Activated T-cell treated with anti-CD3 and anti-CD28 coated beads, Interleukin-2, amount 50 U/mL, for 72 hours (primary cell): ENCODE measurements at regions not wholly inside any gene's neighbourhood (a gene's known extent, or its start where the extent isn't known, plus 50 kb on each side); places are given as distances from the start of the nearest gene placed in this dataset.

Source experiments
- ATAC-seq, 2 donors: fragments of 150-1000 bp; cut with Tn5 transposase; replicated peaks in 1 of 2; 2 replicates each; pipeline ENCODE4 v1.10.0; 2021; ENCODE audit warnings: moderate library complexity in 2 of 2, mild to moderate bottlenecking in 1 of 2
- DNase-seq, 2 donors: peaks; one replicate each; pipeline ENCODE4 v3.0.0; 2021 to 2022; ENCODE audit warnings: mixed read lengths in 1 of 2
- H3K27ac Mint-ChIP-seq: one replicate; pipeline ENCODE4 v1.8.0; 2022; ENCODE audit warnings: mild to moderate bottlenecking, moderate library complexity, mixed read lengths
- H3K27me3 Mint-ChIP-seq: one replicate; pipeline ENCODE4 v1.8.0; 2022; ENCODE audit warnings: low read depth, mixed read lengths
- H3K36me3 Mint-ChIP-seq, 2 donors: one replicate each; pipeline ENCODE4 v1.8.0; 2022; ENCODE audit warnings: mixed read lengths in 2 of 2, mild to moderate bottlenecking in 1 of 2; ENCODE audit not compliant: insufficient read depth in 2 of 2
- H3K4me1 Mint-ChIP-seq: one replicate; pipeline ENCODE4 v1.8.0; 2022; ENCODE audit warnings: low read depth, mixed read lengths
- H3K4me3 Mint-ChIP-seq, 2 donors: one replicate each; pipeline ENCODE4 v1.8.0; 2022; ENCODE audit warnings: mild to moderate bottlenecking in 2 of 2, mixed read lengths in 2 of 2, moderate library complexity in 2 of 2
- H3K9me3 Mint-ChIP-seq, 2 donors: one replicate each; pipeline ENCODE4 v1.8.0; 2022; ENCODE audit warnings: mixed read lengths in 2 of 2

- peak overlapping the region; percentile 61 to 81 for H3K4me3 Mint-ChIP-seq
- H3K4me1 Mint-ChIP-seq: peaks cover 22% of the 10 kb centered on the region
- H3K27ac Mint-ChIP-seq: no peak overlapping the region
- H3K36me3 Mint-ChIP-seq: peaks cover 0 to 2% of the 10 kb centered on the region in 2 donors
- no peaks in the 10 kb centered on the region for H3K9me3 Mint-ChIP-seq
- ATAC-seq (peak; percentile 25 to 37), DNase-seq (no peak)
- H3K27me3 Mint-ChIP-seq: peaks cover 69% of the 10 kb centered on the region
Observed at GRCh38 chr14:106200541-106201315, 674.3 kb downstream of the TMEM121 start.

- no peak for ATAC-seq
- H3K4me1 Mint-ChIP-seq: peaks cover 19% of the 10 kb centered on the region
- H3K36me3 Mint-ChIP-seq: peaks cover 0 to 2% of the 10 kb centered on the region in 2 donors
- DNase-seq: no peak
- peak overlapping the region in 1 of 2 donors; percentile 61 for H3K4me3 Mint-ChIP-seq
- H3K27me3 Mint-ChIP-seq: peaks cover 72% of the 10 kb centered on the region
- no peak overlapping the region for H3K27ac Mint-ChIP-seq
- H3K9me3 Mint-ChIP-seq: no peaks in the 10 kb centered on the region
Observed at GRCh38 chr14:106201376-106201775, 675.0 kb downstream of the TMEM121 start.

DNA sequence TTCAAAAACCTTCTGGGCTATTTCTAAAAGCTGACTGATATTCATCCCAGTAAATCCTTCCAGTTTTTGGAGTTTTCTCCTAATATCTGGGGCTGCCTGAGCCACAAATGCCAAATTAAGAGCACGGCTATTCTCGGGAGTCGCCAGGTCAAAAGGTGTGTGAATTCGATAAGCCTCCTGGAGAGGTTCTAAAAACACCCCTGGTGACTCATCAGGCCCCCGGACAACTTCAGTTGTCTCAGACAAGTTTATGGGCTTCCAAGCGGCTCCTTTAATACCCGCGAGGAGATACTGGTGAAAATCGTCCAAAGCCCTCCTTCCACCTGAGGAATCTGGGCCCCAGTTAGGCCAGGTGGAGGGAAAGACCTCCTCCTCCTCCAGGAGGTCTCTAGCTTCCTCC is 677.1 kb downstream of the TMEM121 start:
- no peak overlapping the region for H3K4me3 Mint-ChIP-seq
- ATAC-seq: no peak
- H3K27me3 Mint-ChIP-seq: peaks cover 65% of the 10 kb centered on the region
- no peaks in the 10 kb centered on the region for H3K9me3 Mint-ChIP-seq
- peaks cover 0 to 2% of the 10 kb centered on the region in 2 donors for H3K36me3 Mint-ChIP-seq
- no peak overlapping the region for H3K27ac Mint-ChIP-seq
- no peak for DNase-seq
- peaks cover 19% of the 10 kb centered on the region for H3K4me1 Mint-ChIP-seq

GRCh38 chr14:106204063-106204462 is 677.7 kb downstream of the TMEM121 start:
- Mint-ChIP-seq H3K36me3 (peaks cover 0 to 2% of the 10 kb centered on the region in 2 donors), H3K4me3 (no peak overlapping the region), H3K27ac (no peak overlapping the region), H3K4me1 (peaks cover 19% of the 10 kb centered on the region), H3K27me3 (peaks cover 65% of the 10 kb centered on the region), H3K9me3 (no peaks in the 10 kb centered on the region)
- ATAC-seq (no peak), DNase-seq (no peak)

DNA sequence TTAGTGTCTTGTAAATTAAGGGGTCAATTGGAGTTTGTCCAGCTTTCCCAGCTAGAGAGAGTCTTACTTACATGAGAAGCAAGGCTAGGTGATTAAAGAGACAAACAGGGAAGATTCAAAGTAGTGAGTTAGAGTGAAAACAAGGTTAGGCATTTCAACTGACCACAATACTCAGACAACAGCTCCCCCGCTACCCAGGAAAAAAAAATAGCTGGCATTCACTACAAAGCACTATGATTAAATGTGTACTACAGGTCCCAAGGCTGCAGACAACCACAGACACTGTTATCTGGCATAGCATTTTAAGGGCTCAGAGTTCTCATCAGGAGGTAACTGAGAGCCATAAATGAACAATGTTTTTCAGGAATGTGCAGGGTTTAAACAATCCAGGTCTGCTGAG is 680.9 kb downstream of the TMEM121 start:
- no peak for DNase-seq
- H3K27ac Mint-ChIP-seq: no peak overlapping the region
- no peaks in the 10 kb centered on the region for H3K36me3 Mint-ChIP-seq
- H3K4me3 Mint-ChIP-seq: no peak overlapping the region
- H3K27me3 Mint-ChIP-seq: peaks cover 42% of the 10 kb centered on the region
- no peaks in the 10 kb centered on the region for H3K9me3 Mint-ChIP-seq
- H3K4me1 Mint-ChIP-seq: peaks cover 26% of the 10 kb centered on the region
- ATAC-seq: peak; percentile 56 to 59

GRCh38 chr14:106208794-106209193 is 682.4 kb downstream of the TMEM121 start:
- peaks cover 36% of the 10 kb centered on the region for H3K27me3 Mint-ChIP-seq
- no peaks in the 10 kb centered on the region for H3K9me3 Mint-ChIP-seq
- no peak overlapping the region for H3K27ac Mint-ChIP-seq
- H3K4me3 Mint-ChIP-seq: no peak overlapping the region
- DNase-seq (no peak), ATAC-seq (no peak)
- H3K4me1 Mint-ChIP-seq: peaks cover 26% of the 10 kb centered on the region
- H3K36me3 Mint-ChIP-seq: no peaks in the 10 kb centered on the region

GRCh38 chr14:106209755-106210154 is 683.4 kb downstream of the TMEM121 start:
- ATAC-seq (peak; percentile 70 to 83), DNase-seq (peak in 1 of 2 donors; percentile 35)
- peaks cover 28% of the 10 kb centered on the region for H3K27me3 Mint-ChIP-seq
- peak overlapping the region; percentile 6 to 53 for H3K4me3 Mint-ChIP-seq
- H3K4me1 Mint-ChIP-seq: peaks cover 26% of the 10 kb centered on the region
- H3K9me3 Mint-ChIP-seq: no peaks in the 10 kb centered on the region
- no peaks in the 10 kb centered on the region for H3K36me3 Mint-ChIP-seq
- H3K27ac Mint-ChIP-seq: peak overlapping the region; percentile 18

- Mint-ChIP-seq H3K36me3 (no peaks in the 10 kb centered on the region), H3K27ac (no peak overlapping the region), H3K9me3 (no peaks in the 10 kb centered on the region), H3K27me3 (peaks cover 24% of the 10 kb centered on the region), H3K4me1 (peaks cover 26% of the 10 kb centered on the region), H3K4me3 (no peak overlapping the region)
- peak; percentile 24 to 53 for DNase-seq
- ATAC-seq: peak; percentile 51 to 79
Observed at GRCh38 chr14:106210650-106211049, 684.3 kb downstream of the TMEM121 start.

DNA sequence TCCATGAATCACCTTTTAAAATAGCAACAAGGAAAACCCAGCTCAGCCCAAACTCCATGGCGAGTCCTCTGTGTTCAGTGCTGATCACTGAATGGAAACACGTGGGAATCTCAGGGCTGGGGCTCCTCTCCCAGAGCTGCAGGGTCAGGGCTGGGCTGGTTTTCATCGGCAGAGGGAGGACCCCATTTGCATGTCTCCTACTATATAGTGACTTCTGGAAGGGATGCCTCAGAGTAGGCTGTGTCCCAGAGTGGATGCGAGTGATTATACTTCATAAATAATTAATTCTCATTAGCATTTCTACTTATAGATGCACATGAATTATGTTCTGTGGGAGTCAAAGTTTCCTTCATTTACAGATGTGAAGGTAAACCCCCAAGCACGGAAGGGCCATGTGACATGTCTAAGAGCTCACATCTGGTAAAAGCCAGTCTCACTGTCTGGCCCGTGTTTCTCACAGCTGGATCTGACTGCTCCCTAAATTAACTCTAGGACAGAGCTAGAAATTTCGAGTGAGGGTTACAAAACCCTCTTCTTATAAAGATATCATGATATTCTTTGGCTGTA is 685.0 kb downstream of the TMEM121 start:
- Mint-ChIP-seq H3K36me3 (no peaks in the 10 kb centered on the region), H3K27me3 (peaks cover 20% of the 10 kb centered on the region), H3K9me3 (no peaks in the 10 kb centered on the region), H3K4me3 (no peak overlapping the region), H3K4me1 (peaks cover 26% of the 10 kb centered on the region), H3K27ac (no peak overlapping the region)
- no peak for ATAC-seq
- DNase-seq: no peak

GRCh38 chr14:106215229-106215628 is 688.8 kb downstream of the TMEM121 start:
- Mint-ChIP-seq H3K27me3 (peaks cover under 1% of the 10 kb centered on the region), H3K4me1 (peaks cover 20% of the 10 kb centered on the region), H3K27ac (no peak overlapping the region), H3K4me3 (no peak overlapping the region), H3K36me3 (no peaks in the 10 kb centered on the region), H3K9me3 (no peaks in the 10 kb centered on the region)
- peak in 1 of 2 donors; percentile 69 for ATAC-seq
- DNase-seq: no peak

- Mint-ChIP-seq H3K4me3 (no peak overlapping the region), H3K9me3 (no peaks in the 10 kb centered on the region), H3K36me3 (no peaks in the 10 kb centered on the region), H3K4me1 (peaks cover 10% of the 10 kb centered on the region), H3K27me3 (no peaks in the 10 kb centered on the region), H3K27ac (no peak overlapping the region)
- no peak for ATAC-seq
- DNase-seq: no peak
Observed at GRCh38 chr14:106216679-106217078, 690.3 kb downstream of the TMEM121 start.

- peak overlapping the region in 1 of 2 donors; percentile 15 for H3K4me3 Mint-ChIP-seq
- no peaks in the 10 kb centered on the region for H3K27me3 Mint-ChIP-seq
- H3K9me3 Mint-ChIP-seq: no peaks in the 10 kb centered on the region
- H3K27ac Mint-ChIP-seq: no peak overlapping the region
- peaks cover 25% of the 10 kb centered on the region for H3K4me1 Mint-ChIP-seq
- ATAC-seq (no peak), DNase-seq (no peak)
- H3K36me3 Mint-ChIP-seq: no peaks in the 10 kb centered on the region
Observed at GRCh38 chr14:106218174-106218573, 691.8 kb downstream of the TMEM121 start.

DNA sequence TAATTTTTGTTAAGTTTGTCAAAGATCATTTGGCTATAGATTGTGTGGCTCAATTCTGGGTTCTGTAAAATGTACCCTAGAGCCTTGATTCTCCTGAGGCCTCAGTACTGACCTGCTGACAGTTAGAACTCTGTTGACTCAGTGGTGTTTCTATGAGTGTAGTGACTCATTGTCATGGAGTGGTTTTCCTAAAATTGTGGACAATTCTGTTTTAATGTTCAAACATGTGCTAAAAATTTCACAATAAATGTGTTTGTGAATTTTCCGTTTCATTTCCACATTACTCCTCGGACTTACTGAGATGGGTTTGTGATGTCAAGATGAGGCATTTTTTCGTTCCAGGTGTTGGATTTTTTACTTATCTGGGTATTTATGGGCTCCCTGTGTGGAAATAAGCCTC is 695.9 kb downstream of the TMEM121 start:
- Mint-ChIP-seq H3K36me3 (no peaks in the 10 kb centered on the region), H3K4me1 (peaks cover 58% of the 10 kb centered on the region), H3K4me3 (no peak overlapping the region), H3K27ac (no peak overlapping the region), H3K9me3 (no peaks in the 10 kb centered on the region), H3K27me3 (no peaks in the 10 kb centered on the region)
- DNase-seq (no peak), ATAC-seq (no peak)
